ENCODE measurements at regions not wholly inside any gene's neighbourhood (a gene's known extent, or its start where the extent isn't known, plus 50 kb on each side); places are given as distances from the start of the nearest gene placed in this dataset.

GRCh38 chr13:58429917-58430316 is 798.4 kb downstream of the PCDH17 start:
- Histone ChIP-seq H3K27me3 (replicated peaks in 1 of 2; ENCODE audit: control insufficient read depth in 2 of 2, extremely low read depth in 1 of 2, insufficient read depth in 2 of 2, low read length in 1 of 2) (no peaks in the 10 kb centered on the region), H3K4me1 (ENCODE audit: control insufficient read depth in 1 of 2, extremely low read depth in 1 of 2, insufficient read depth in 2 of 2, low read length in 2 of 2) (no peaks in the 10 kb centered on the region), H3K27ac (ENCODE audit: low read length) (no peak overlapping the region), H3K36me3 (ENCODE audit: control insufficient read depth in 2 of 2, extremely low read depth in 1 of 2, insufficient read depth in 1 of 2, low read length in 1 of 2) (no peaks in the 10 kb centered on the region), H3K9me3 (no peaks in the 10 kb centered on the region), H3K4me3 (ENCODE audit: control insufficient read depth in 1 of 2, extremely low read depth in 1 of 2, low read length in 1 of 2) (no peak overlapping the region)
- Mint-ChIP-seq H3K36me3 (no peaks in the 10 kb centered on the region), H3K4me1 (no peaks in the 10 kb centered on the region), H3K9me3 (peaks cover 10 to 30% (median 13%) of the 10 kb centered on the region in 3 donors), H3K27ac (no peak overlapping the region), H3K27me3 (no peaks in the 10 kb centered on the region), H3K4me3 (no peak overlapping the region)
- no peak for ATAC-seq (replicated peaks in 1 of 4)
- ChIA-PET POLR2A (no interaction called here), CTCF (no interaction called here)
- no peak for DNase-seq
- 55% methylated on average over 1 of the region's 2 CpGs for WGBS (ENCODE audit: insufficient coverage)

- H3K4me3 ChIP-seq (ENCODE audit: control insufficient read depth in 1 of 2, extremely low read depth in 1 of 2, low read length in 1 of 2): no peak overlapping the region
- no peaks in the 10 kb centered on the region for H3K9me3 ChIP-seq
- H3K27ac ChIP-seq (ENCODE audit: low read length): no peak overlapping the region
- WGBS (ENCODE audit: insufficient coverage): 96% methylated on average over 2 of the region's 4 CpGs
- Mint-ChIP-seq H3K9me3 (peaks cover 6 to 18% (median 12%) of the 10 kb centered on the region in 3 donors), H3K27ac (no peak overlapping the region), H3K4me3 (no peak overlapping the region), H3K36me3 (no peaks in the 10 kb centered on the region), H3K27me3 (no peaks in the 10 kb centered on the region), H3K4me1 (no peaks in the 10 kb centered on the region)
- no peaks in the 10 kb centered on the region for H3K36me3 ChIP-seq (ENCODE audit: control insufficient read depth in 2 of 2, extremely low read depth in 1 of 2, insufficient read depth in 1 of 2, low read length in 1 of 2)
- DNase-seq (no peak), ATAC-seq (replicated peaks in 1 of 4) (no peak)
- no peaks in the 10 kb centered on the region for H3K27me3 ChIP-seq (replicated peaks in 1 of 2; ENCODE audit: control insufficient read depth in 2 of 2, extremely low read depth in 1 of 2, insufficient read depth in 2 of 2, low read length in 1 of 2)
- ChIA-PET CTCF (no interaction called here), POLR2A (no interaction called here)
- no peaks in the 10 kb centered on the region for H3K4me1 ChIP-seq (ENCODE audit: control insufficient read depth in 1 of 2, extremely low read depth in 1 of 2, insufficient read depth in 2 of 2, low read length in 2 of 2)
Observed at GRCh38 chr13:58434943-58435342, 803.4 kb downstream of the PCDH17 start.

- no peaks in the 10 kb centered on the region for H3K36me3 Mint-ChIP-seq
- no peak overlapping the region for H3K27ac Mint-ChIP-seq
- H3K4me3 Mint-ChIP-seq: no peak overlapping the region
- H3K9me3 Mint-ChIP-seq: peaks cover 8 to 13% (median 10%) of the 10 kb centered on the region in 3 donors
- CTCF ChIA-PET: no interaction called here
- Histone ChIP-seq H3K9me3 (no peaks in the 10 kb centered on the region), H3K4me3 (ENCODE audit: control insufficient read depth in 1 of 2, extremely low read depth in 1 of 2, low read length in 1 of 2) (no peak overlapping the region), H3K27me3 (replicated peaks in 1 of 2; ENCODE audit: control insufficient read depth in 2 of 2, extremely low read depth in 1 of 2, insufficient read depth in 2 of 2, low read length in 1 of 2) (no peaks in the 10 kb centered on the region), H3K36me3 (ENCODE audit: control insufficient read depth in 2 of 2, extremely low read depth in 1 of 2, insufficient read depth in 1 of 2, low read length in 1 of 2) (no peaks in the 10 kb centered on the region), H3K4me1 (ENCODE audit: control insufficient read depth in 1 of 2, extremely low read depth in 1 of 2, insufficient read depth in 2 of 2, low read length in 2 of 2) (no peaks in the 10 kb centered on the region), H3K27ac (ENCODE audit: low read length) (no peak overlapping the region)
- no peaks in the 10 kb centered on the region for H3K4me1 Mint-ChIP-seq
- POLR2A ChIA-PET: no interaction called here
- ATAC-seq (replicated peaks in 1 of 4): no peak
- H3K27me3 Mint-ChIP-seq: no peaks in the 10 kb centered on the region
- no CpG with 5 or more reads among the region's 5 CpGs for WGBS (ENCODE audit: insufficient coverage)
- no peak for DNase-seq
Observed at GRCh38 chr13:58437427-58437826, 805.9 kb downstream of the PCDH17 start.

GRCh38 chr13:58446979-58447378 is 815.4 kb downstream of the PCDH17 start:
- H3K4me3 Mint-ChIP-seq: no peak overlapping the region
- Histone ChIP-seq H3K36me3 (ENCODE audit: control insufficient read depth in 2 of 2, extremely low read depth in 1 of 2, insufficient read depth in 1 of 2, low read length in 1 of 2) (no peaks in the 10 kb centered on the region), H3K9me3 (no peaks in the 10 kb centered on the region), H3K4me3 (ENCODE audit: control insufficient read depth in 1 of 2, extremely low read depth in 1 of 2, low read length in 1 of 2) (no peak overlapping the region), H3K4me1 (ENCODE audit: control insufficient read depth in 1 of 2, extremely low read depth in 1 of 2, insufficient read depth in 2 of 2, low read length in 2 of 2) (no peaks in the 10 kb centered on the region), H3K27ac (ENCODE audit: low read length) (no peak overlapping the region), H3K27me3 (replicated peaks in 1 of 2; ENCODE audit: control insufficient read depth in 2 of 2, extremely low read depth in 1 of 2, insufficient read depth in 2 of 2, low read length in 1 of 2) (no peaks in the 10 kb centered on the region)
- peaks cover 3 to 9% (median 4%) of the 10 kb centered on the region in 3 donors for H3K9me3 Mint-ChIP-seq
- H3K27me3 Mint-ChIP-seq: no peaks in the 10 kb centered on the region
- no CpG with 5 or more reads among the region's 2 CpGs for WGBS (ENCODE audit: insufficient coverage)
- CTCF ChIA-PET: no interaction called here
- POLR2A ChIA-PET: no interaction called here
- H3K27ac Mint-ChIP-seq: no peak overlapping the region
- no peak for DNase-seq
- no peak for ATAC-seq (replicated peaks in 1 of 4)
- no peaks in the 10 kb centered on the region for H3K36me3 Mint-ChIP-seq
- H3K4me1 Mint-ChIP-seq: no peaks in the 10 kb centered on the region

- Mint-ChIP-seq H3K27me3 (no peaks in the 10 kb centered on the region), H3K36me3 (no peaks in the 10 kb centered on the region), H3K27ac (no peak overlapping the region), H3K9me3 (peaks cover 17 to 27% (median 20%) of the 10 kb centered on the region in 3 donors), H3K4me3 (no peak overlapping the region), H3K4me1 (no peaks in the 10 kb centered on the region)
- no peaks in the 10 kb centered on the region for H3K4me1 ChIP-seq (ENCODE audit: control insufficient read depth in 1 of 2, extremely low read depth in 1 of 2, insufficient read depth in 2 of 2, low read length in 2 of 2)
- no peak overlapping the region for H3K27ac ChIP-seq (ENCODE audit: low read length)
- H3K27me3 ChIP-seq (replicated peaks in 1 of 2; ENCODE audit: control insufficient read depth in 2 of 2, extremely low read depth in 1 of 2, insufficient read depth in 2 of 2, low read length in 1 of 2): no peaks in the 10 kb centered on the region
- H3K36me3 ChIP-seq (ENCODE audit: control insufficient read depth in 2 of 2, extremely low read depth in 1 of 2, insufficient read depth in 1 of 2, low read length in 1 of 2): no peaks in the 10 kb centered on the region
- no peak overlapping the region for H3K4me3 ChIP-seq (ENCODE audit: control insufficient read depth in 1 of 2, extremely low read depth in 1 of 2, low read length in 1 of 2)
- DNase-seq (no peak), ATAC-seq (replicated peaks in 1 of 4) (no peak)
- CTCF ChIA-PET: no interaction called here
- H3K9me3 ChIP-seq: no peaks in the 10 kb centered on the region
- POLR2A ChIA-PET: no interaction called here
- WGBS (ENCODE audit: insufficient coverage): no CpG with 5 or more reads among the region's 3 CpGs
Observed at GRCh38 chr13:58452123-58452623, 820.6 kb downstream of the PCDH17 start.

- no peaks in the 10 kb centered on the region for H3K27me3 ChIP-seq (replicated peaks in 1 of 2; ENCODE audit: control insufficient read depth in 2 of 2, extremely low read depth in 1 of 2, insufficient read depth in 2 of 2, low read length in 1 of 2)
Observed at GRCh38 chr13:58455094-58455493, 823.5 kb downstream of the PCDH17 start.

GRCh38 chr13:58461217-58461616 is 829.7 kb downstream of the PCDH17 start:
- Mint-ChIP-seq H3K4me1 (no peaks in the 10 kb centered on the region), H3K36me3 (no peaks in the 10 kb centered on the region), H3K4me3 (no peak overlapping the region), H3K9me3 (peaks cover 5 to 19% (median 12%) of the 10 kb centered on the region in 3 donors), H3K27me3 (no peaks in the 10 kb centered on the region), H3K27ac (no peak overlapping the region)
- Histone ChIP-seq H3K36me3 (ENCODE audit: control insufficient read depth in 2 of 2, extremely low read depth in 1 of 2, insufficient read depth in 1 of 2, low read length in 1 of 2) (no peaks in the 10 kb centered on the region), H3K27ac (ENCODE audit: low read length) (no peak overlapping the region), H3K27me3 (replicated peaks in 1 of 2; ENCODE audit: control insufficient read depth in 2 of 2, extremely low read depth in 1 of 2, insufficient read depth in 2 of 2, low read length in 1 of 2) (no peaks in the 10 kb centered on the region), H3K4me1 (ENCODE audit: control insufficient read depth in 1 of 2, extremely low read depth in 1 of 2, insufficient read depth in 2 of 2, low read length in 2 of 2) (no peaks in the 10 kb centered on the region), H3K9me3 (no peaks in the 10 kb centered on the region), H3K4me3 (ENCODE audit: control insufficient read depth in 1 of 2, extremely low read depth in 1 of 2, low read length in 1 of 2) (no peak overlapping the region)
- ATAC-seq (replicated peaks in 1 of 4) (no peak), DNase-seq (no peak)
- WGBS (ENCODE audit: insufficient coverage): no CpG with 5 or more reads among the region's 2 CpGs
- ChIA-PET CTCF (no interaction called here), POLR2A (no interaction called here)

More at GRCh38 chr13:58455094-58455493, 823.5 kb downstream of the PCDH17 start:
- Mint-ChIP-seq H3K9me3 (peaks cover 20 to 29% (median 22%) of the 10 kb centered on the region in 3 donors), H3K4me1 (no peaks in the 10 kb centered on the region), H3K27ac (no peak overlapping the region), H3K4me3 (no peak overlapping the region), H3K36me3 (no peaks in the 10 kb centered on the region), H3K27me3 (no peaks in the 10 kb centered on the region)
- H3K4me3 ChIP-seq (ENCODE audit: control insufficient read depth in 1 of 2, extremely low read depth in 1 of 2, low read length in 1 of 2): no peak overlapping the region
- H3K36me3 ChIP-seq (ENCODE audit: control insufficient read depth in 2 of 2, extremely low read depth in 1 of 2, insufficient read depth in 1 of 2, low read length in 1 of 2): no peaks in the 10 kb centered on the region
- no peaks in the 10 kb centered on the region for H3K4me1 ChIP-seq (ENCODE audit: control insufficient read depth in 1 of 2, extremely low read depth in 1 of 2, insufficient read depth in 2 of 2, low read length in 2 of 2)
- CTCF ChIA-PET: no interaction called here
- POLR2A ChIA-PET: no interaction called here
- DNase-seq (no peak), ATAC-seq (replicated peaks in 1 of 4) (no peak)
- no peak overlapping the region for H3K27ac ChIP-seq (ENCODE audit: low read length)
- no peaks in the 10 kb centered on the region for H3K9me3 ChIP-seq

All from T-cell (primary cell).